Left lung (tissue), 4 donors: ENCODE measurements at regions not wholly inside any gene's neighbourhood (a gene's known extent, or its start where the extent isn't known, plus 50 kb on each side); places are given as distances from the start of the nearest gene placed in this dataset.

Experiments
- ATAC-seq: fragments of 200-7000 bp; cut with Tn5 transposase; one replicate; pipeline ENCODE4 v1.9.1; 2020; ENCODE audit warnings: moderate library complexity
- DNase-seq, 4 donors: peaks; one replicate each; pipeline ENCODE4 v3.0.0-alpha.2; 2013 to 2020
- H3K27ac ChIP-seq, 2 donors: fragments of 200-600 bp; sonication (generic) in 1 of 2; one replicate each; pipeline versions ENCODE4 v1.5.0 to v1.8.0; 2020 to 2021
- H3K27me3 ChIP-seq, 2 donors: fragments of 200-600 bp; sonication (generic) in 1 of 2; one replicate each; pipeline versions ENCODE4 v1.5.0 to v1.8.0; 2020 to 2021
- H3K36me3 ChIP-seq, 2 donors: fragments of 200-600 bp; sonication (generic) in 1 of 2; one replicate each; pipeline versions ENCODE4 v1.5.0 to v1.8.0; 2020 to 2021
- H3K4me1 ChIP-seq, 2 donors: fragments of 200-600 bp; one replicate each; pipeline ENCODE4 v1.8.0; 2021
- H3K4me3 ChIP-seq, 2 donors: fragments of 200-600 bp; sonication (generic) in 1 of 2; one replicate each; pipeline versions ENCODE4 v1.5.0 to v1.8.0; 2020 to 2021; ENCODE audit warnings: mild to moderate bottlenecking in 1 of 2
- H3K9me3 ChIP-seq, 2 donors: fragments of 200-600 bp; sonication (generic) in 1 of 2; one replicate each; pipeline versions ENCODE4 v1.5.0 to v1.8.0; 2020 to 2021
- intact Hi-C, 2 donors: fragments of 100-400 bp; cut with DNase I; formaldehyde crosslinking; loops; one replicate each; pipeline versions ENCODE4 v1.11.2 to v1.14.2; 2022
- TF ChIP-seq, protein P1 (sequence below), 2 donors: fragments of 200-600 bp; sonication (generic) in 1 of 2; IDR thresholded peaks; one replicate each; pipeline versions ENCODE4 v1.5.0 to v1.8.0; 2021; ENCODE audit warnings: antibody characterized with exemption in 2 of 2
- donor health status: DM: no; HTN: yes; CAD: no.
- donor health status: DM: no; HTN: no; CAD: no.

DNA sequence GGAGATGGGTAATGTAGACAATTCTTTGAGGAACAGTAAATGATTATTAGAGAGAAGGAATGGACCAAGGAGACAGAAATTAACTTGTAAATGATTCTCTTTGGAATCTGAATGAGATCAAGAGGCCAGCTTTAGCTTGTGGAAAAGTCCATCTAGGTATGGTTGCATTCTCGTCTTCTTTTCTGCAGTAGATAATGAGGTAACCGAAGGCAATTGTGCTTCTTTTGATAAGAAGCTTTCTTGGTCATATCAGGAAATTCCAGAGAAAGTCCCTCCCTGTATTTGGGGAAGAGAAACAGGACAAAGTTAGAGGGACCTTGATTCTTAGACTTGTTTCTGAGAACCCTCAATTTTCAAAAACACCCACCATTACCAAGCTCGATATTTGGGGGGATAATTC, 109.1 kb upstream of the PRSS16 start:
- DNase-seq: no peak
- H3K27ac ChIP-seq: peak overlapping the region; percentile 88 to 94
- H3K27me3 ChIP-seq: no peaks in the 10 kb centered on the region
- H3K36me3 ChIP-seq: peaks cover 0 to 4% of the 10 kb centered on the region in 2 donors
- no peak overlapping the region for H3K4me3 ChIP-seq
- intact Hi-C loops: no loop called here
- ATAC-seq: no peak
- peaks cover 0 to 46% of the 10 kb centered on the region in 2 donors for H3K4me1 ChIP-seq
- H3K9me3 ChIP-seq: no peaks in the 10 kb centered on the region
- TF ChIP-seq, protein P1, sequence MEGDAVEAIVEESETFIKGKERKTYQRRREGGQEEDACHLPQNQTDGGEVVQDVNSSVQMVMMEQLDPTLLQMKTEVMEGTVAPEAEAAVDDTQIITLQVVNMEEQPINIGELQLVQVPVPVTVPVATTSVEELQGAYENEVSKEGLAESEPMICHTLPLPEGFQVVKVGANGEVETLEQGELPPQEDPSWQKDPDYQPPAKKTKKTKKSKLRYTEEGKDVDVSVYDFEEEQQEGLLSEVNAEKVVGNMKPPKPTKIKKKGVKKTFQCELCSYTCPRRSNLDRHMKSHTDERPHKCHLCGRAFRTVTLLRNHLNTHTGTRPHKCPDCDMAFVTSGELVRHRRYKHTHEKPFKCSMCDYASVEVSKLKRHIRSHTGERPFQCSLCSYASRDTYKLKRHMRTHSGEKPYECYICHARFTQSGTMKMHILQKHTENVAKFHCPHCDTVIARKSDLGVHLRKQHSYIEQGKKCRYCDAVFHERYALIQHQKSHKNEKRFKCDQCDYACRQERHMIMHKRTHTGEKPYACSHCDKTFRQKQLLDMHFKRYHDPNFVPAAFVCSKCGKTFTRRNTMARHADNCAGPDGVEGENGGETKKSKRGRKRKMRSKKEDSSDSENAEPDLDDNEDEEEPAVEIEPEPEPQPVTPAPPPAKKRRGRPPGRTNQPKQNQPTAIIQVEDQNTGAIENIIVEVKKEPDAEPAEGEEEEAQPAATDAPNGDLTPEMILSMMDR (IDR thresholded peaks at IDR 0.05): no peak

- H3K27me3 ChIP-seq: no peaks in the 10 kb centered on the region
- peak; percentile 86 for ATAC-seq
- H3K4me1 ChIP-seq: peaks cover 3 to 43% of the 10 kb centered on the region in 2 donors
- H3K36me3 ChIP-seq: peaks cover 0 to 4% of the 10 kb centered on the region in 2 donors
- intact Hi-C loops: no loop called here
- no peaks in the 10 kb centered on the region for H3K9me3 ChIP-seq
- peak overlapping the region; percentile 88 to 94 for H3K27ac ChIP-seq
- DNase-seq: peak; percentile 70 to 87 (median 78)
- TF ChIP-seq, protein P1 (IDR thresholded peaks at IDR 0.05): no peak
- peak overlapping the region; percentile 52 to 56 for H3K4me3 ChIP-seq
Measured at GRCh38 chr6:27138837-27139755, 108.4 kb upstream of the PRSS16 start.

DNA sequence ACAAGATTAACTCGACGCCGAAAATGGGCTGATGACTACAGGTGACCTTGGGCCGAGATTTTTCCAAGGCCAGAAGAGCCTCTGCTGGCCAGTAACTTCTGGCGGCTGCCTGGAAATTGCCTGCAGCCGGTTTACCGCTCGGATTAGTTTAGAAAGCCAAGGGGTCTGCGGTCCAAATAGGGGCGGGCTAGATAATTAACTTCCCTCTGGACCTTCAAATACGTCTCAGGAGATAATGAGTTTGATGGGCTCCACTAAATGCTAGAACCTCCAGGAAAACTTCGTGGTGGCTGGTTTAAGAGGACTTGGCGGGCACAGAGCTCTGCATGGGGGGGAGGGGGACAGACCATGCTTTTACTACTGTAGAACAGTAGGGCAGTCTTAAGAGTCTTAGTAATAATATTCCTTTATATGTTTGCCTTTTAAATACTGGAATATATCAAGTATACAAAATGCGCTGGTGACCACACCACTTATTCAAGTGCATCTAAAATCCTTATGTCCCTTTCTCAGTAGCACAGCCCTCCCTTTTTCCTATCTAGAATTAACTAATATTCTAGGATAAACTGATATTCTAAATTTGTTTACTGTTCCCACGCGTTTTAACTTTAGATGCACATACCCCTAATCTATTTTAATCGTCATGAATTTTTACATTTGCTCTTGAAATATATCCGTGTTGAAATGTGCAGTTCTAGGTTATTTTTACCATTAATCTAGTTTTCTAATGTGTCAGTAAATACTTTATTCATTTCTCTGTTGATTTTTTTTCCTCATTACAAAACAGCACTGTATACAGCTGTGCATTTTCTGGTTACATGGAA, 107.5 kb upstream of the PRSS16 start:
- peak overlapping the region; percentile 88 to 94 for H3K27ac ChIP-seq
- peak overlapping the region; percentile 52 to 56 for H3K4me3 ChIP-seq
- peak in 1 of 4 donors; percentile 50 for DNase-seq
- no peaks in the 10 kb centered on the region for H3K9me3 ChIP-seq
- H3K4me1 ChIP-seq: peaks cover 9 to 48% of the 10 kb centered on the region in 2 donors
- intact Hi-C loops: loop anchor here in 1 of 2 donors (10.0 kb wide), 1 partner anchor 755 kb away; a partner anchor contains a TSS
- TF ChIP-seq, protein P1 (IDR thresholded peaks at IDR 0.05): no peak
- peak; percentile 57 for ATAC-seq
- peaks cover 0 to 4% of the 10 kb centered on the region in 2 donors for H3K36me3 ChIP-seq
- H3K27me3 ChIP-seq: no peaks in the 10 kb centered on the region

- intact Hi-C loops: loop anchor here in 1 of 2 donors (10.0 kb wide), 1 partner anchor 754 kb away; a partner anchor contains a TSS
- H3K4me1 ChIP-seq: peaks cover 9 to 52% of the 10 kb centered on the region in 2 donors
- H3K36me3 ChIP-seq: peaks cover 0 to 4% of the 10 kb centered on the region in 2 donors
- no peaks in the 10 kb centered on the region for H3K9me3 ChIP-seq
- no peak for ATAC-seq
- H3K27me3 ChIP-seq: no peaks in the 10 kb centered on the region
- TF ChIP-seq, protein P1 (IDR thresholded peaks at IDR 0.05): no peak
- no peak for DNase-seq
- no peak overlapping the region for H3K27ac ChIP-seq
- H3K4me3 ChIP-seq: no peak overlapping the region
Measured at GRCh38 chr6:27140999-27141528, 106.4 kb upstream of the PRSS16 start.
